ENCODE measurements at regions not wholly inside any gene's neighbourhood (a gene's known extent, or its start where the extent isn't known, plus 50 kb on each side); places are given as distances from the start of the nearest gene placed in this dataset.

- no peak overlapping the region for H3K4me3 ChIP-seq (replicated peaks; ENCODE audit: low read depth, low read length)
- no peak for DNase-seq (ENCODE audit: extremely low read depth, low read depth)
- no peak for TF ChIP-seq CTCF (IDR thresholded peaks at IDR 0.05; ENCODE audit: low read depth, low read length, missing control alignments)
Measured at GRCh38 chr12:132379576-132379975, 50.2 kb upstream of the GALNT9 start.

Data from HFF-Myc (cell line).